BLaER1 (cell line): ENCODE measurements at regions not wholly inside any gene's neighbourhood (a gene's known extent, or its start where the extent isn't known, plus 50 kb on each side); places are given as distances from the start of the nearest gene placed in this dataset.
"Not testable (repeated sequence)": the region's sequence is repeated elsewhere in the genome, so short reads cannot be mapped to it uniquely, and the experiment has no call there.

Experiments
- H3K27ac ChIP-seq: shearing (Covaris generic); formaldehyde crosslinking; 2 replicates; pipeline ENCODE4 v1.8.1; 2022
- H3K27me3 ChIP-seq: shearing (Covaris generic); formaldehyde crosslinking; 2 replicates; pipeline ENCODE4 v1.8.1; 2022
- H3K36me3 ChIP-seq: shearing (Covaris generic); formaldehyde crosslinking; 2 replicates; pipeline ENCODE4 v1.8.1; 2022
- H3K4me1 ChIP-seq: shearing (Covaris generic); formaldehyde crosslinking; 2 replicates; pipeline ENCODE4 v1.8.1; 2022
- H3K4me2 ChIP-seq: shearing (Covaris generic); formaldehyde crosslinking; 2 replicates; pipeline ENCODE4 v1.8.1; 2022
- H3K4me3 ChIP-seq: shearing (Covaris generic); formaldehyde crosslinking; 2 replicates; pipeline ENCODE4 v1.8.1; 2022
- H3K9ac ChIP-seq: shearing (Covaris generic); formaldehyde crosslinking; 2 replicates; pipeline ENCODE4 v1.8.1; 2022
- H3K9me3 ChIP-seq: shearing (Covaris generic); formaldehyde crosslinking; 2 replicates; pipeline ENCODE4 v1.8.1; 2022
- H4K20me1 ChIP-seq: shearing (Covaris generic); formaldehyde crosslinking; 2 replicates; pipeline ENCODE4 v1.8.1; 2022
- Cebpa-rat ChIP-seq: shearing (Covaris generic); IDR thresholded peaks from 2 replicates; pipeline ENCODE4 v1.8.1; 2022

DNA sequence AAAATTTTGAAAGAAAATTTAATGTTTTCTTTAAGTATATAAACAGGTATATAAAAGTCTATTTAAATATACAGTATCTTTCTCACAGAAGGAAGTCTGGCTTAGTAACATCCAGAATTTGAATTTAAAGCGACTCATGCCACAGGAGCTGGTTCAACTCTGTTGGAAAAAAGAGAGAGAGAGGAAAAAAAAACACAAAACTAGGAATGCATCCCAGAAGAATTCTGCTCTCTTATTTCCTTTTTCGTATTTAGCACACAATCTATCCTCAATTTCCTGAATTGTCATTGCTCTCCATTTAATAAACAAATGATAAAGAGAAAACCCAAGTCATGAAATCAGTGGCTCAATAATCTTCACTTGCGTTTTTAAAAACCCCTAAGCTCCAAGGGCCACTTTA lies 107.5 kb upstream of the SCAF8 start:
- Histone ChIP-seq H3K9me3 (peaks cover 23% of the 10 kb centered on the region), H3K27me3 (no peaks in the 10 kb centered on the region), H3K4me1 (no peaks in the 10 kb centered on the region), H3K4me3 (no peak overlapping the region), H3K36me3 (no peaks in the 10 kb centered on the region), H4K20me1 (no peaks in the 10 kb centered on the region), H3K4me2 (no peak overlapping the region), H3K9ac (no peak overlapping the region), H3K27ac (no peak overlapping the region)
- TF ChIP-seq Cebpa-rat, result no peak

DNA sequence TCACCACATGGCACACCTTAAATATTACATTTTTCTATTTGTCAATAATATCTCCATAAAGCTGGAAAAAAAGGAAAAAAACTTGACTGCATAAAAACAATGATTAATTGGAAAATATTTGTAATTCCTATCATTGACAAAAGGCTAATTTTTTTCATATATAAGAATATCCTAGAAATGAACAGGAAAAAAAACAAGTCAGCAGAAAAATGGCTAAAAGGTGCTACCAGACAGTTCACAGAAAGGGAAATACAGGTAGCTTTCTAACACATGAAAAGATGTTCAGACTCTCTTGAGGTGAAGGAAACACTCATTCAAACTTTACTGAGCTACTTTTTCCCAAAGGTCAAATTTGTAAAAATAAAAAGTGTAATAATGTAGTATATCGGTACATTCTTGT lies 104.1 kb upstream of the SCAF8 start:
- Histone ChIP-seq H3K27me3 (no peaks in the 10 kb centered on the region), H3K9ac (no peak overlapping the region), H3K4me2 (no peak overlapping the region), H3K36me3 (no peaks in the 10 kb centered on the region), H4K20me1 (no peaks in the 10 kb centered on the region), H3K27ac (no peak overlapping the region), H3K4me1 (no peaks in the 10 kb centered on the region), H3K9me3 (peaks cover 17% of the 10 kb centered on the region), H3K4me3 (no peak overlapping the region)
- TF ChIP-seq Cebpa-rat, result no peak

DNA sequence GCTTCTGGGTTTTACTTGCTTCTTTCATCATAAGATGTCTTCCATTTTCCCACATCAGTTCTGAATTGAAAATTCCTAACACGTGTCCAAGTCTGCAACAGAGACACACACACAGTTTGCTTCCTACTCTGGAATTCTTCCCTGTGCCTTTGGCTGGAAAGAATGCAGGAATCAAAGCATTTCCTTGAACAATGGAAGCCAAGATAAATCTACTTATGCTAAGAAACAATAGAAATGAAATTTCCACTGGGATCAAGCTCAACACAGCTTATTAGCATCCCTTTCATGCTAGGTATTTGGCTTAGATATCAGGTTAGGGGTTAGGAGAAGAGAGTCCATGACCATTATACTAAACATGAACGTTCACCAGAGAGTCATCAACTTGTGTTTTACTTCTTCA lies 101.1 kb upstream of the SCAF8 start:
- H3K4me2 ChIP-seq, result no peak overlapping the region
- H3K9ac ChIP-seq, result no peak overlapping the region
- no peaks in the 10 kb centered on the region for H3K4me1 ChIP-seq
- no peak overlapping the region for H3K27ac ChIP-seq
- no peak for TF ChIP-seq Cebpa-rat
- H3K9me3 ChIP-seq, result peaks cover 9% of the 10 kb centered on the region; the same call in 1 of the 2 replicates
- H3K36me3 ChIP-seq, result no peaks in the 10 kb centered on the region
- H3K27me3 ChIP-seq, result no peaks in the 10 kb centered on the region
- H4K20me1 ChIP-seq, result no peaks in the 10 kb centered on the region
- no peak overlapping the region for H3K4me3 ChIP-seq

DNA sequence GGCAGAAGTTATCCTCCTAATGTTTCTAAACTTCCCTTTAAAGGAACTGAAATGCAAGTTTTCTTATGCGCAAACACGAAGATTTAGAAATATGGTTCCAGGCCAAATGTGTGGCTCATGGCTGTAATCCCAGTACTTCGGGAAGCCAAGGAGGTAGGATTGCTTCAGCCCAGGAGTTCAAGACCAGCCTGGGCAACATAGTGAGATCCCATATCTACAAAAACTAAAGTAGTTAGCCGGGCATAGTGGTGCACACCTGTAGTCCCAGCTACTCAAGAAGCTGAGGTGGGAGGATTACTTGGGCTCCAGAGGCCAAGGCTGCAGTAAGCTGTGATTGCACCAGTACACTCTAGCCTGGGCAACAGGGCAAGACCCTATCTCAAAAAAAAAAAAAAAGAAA lies 95.8 kb upstream of the SCAF8 start:
- H3K36me3 ChIP-seq, result no peaks in the 10 kb centered on the region
- no peaks in the 10 kb centered on the region for H3K27me3 ChIP-seq
- no peaks in the 10 kb centered on the region for H3K4me1 ChIP-seq
- TF ChIP-seq Cebpa-rat, result no peak
- H3K27ac ChIP-seq, result no peak overlapping the region
- H3K4me3 ChIP-seq, result no peak overlapping the region
- no peak overlapping the region for H3K4me2 ChIP-seq
- H4K20me1 ChIP-seq, result no peaks in the 10 kb centered on the region
- peaks cover 9% of the 10 kb centered on the region; the same call in 1 of the 2 replicates for H3K9me3 ChIP-seq
- no peak overlapping the region for H3K9ac ChIP-seq

DNA sequence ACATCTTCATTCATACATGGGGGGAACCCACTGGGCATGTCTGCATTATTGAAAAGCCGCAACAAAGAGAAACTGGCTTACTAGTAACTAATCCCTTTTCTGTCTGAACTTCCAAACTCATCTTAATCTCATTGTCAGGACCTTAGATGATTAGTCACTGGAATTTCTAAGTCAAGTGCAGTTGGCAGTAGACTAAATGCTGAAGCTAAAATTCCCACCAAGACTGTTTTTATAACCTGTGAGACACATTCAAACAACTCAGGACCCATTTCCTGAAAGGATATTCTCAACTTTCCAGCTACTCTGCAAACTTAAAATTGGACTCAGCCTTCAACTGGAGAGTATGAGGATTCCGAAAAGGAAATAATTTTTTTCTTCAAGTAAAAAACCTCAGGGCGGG lies 94.8 kb upstream of the SCAF8 start:
- H3K4me2 ChIP-seq, result no peak overlapping the region
- no peaks in the 10 kb centered on the region for H4K20me1 ChIP-seq
- TF ChIP-seq Cebpa-rat, result no peak
- no peak overlapping the region for H3K4me3 ChIP-seq
- H3K27me3 ChIP-seq, result no peaks in the 10 kb centered on the region
- 0 out of 2 replicates have a peak, but pooled peaks cover 8% of the 10 kb centered on the region for H3K9me3 ChIP-seq
- no peaks in the 10 kb centered on the region for H3K36me3 ChIP-seq
- no peaks in the 10 kb centered on the region for H3K4me1 ChIP-seq
- no peak overlapping the region for H3K9ac ChIP-seq
- no peak overlapping the region for H3K27ac ChIP-seq

DNA sequence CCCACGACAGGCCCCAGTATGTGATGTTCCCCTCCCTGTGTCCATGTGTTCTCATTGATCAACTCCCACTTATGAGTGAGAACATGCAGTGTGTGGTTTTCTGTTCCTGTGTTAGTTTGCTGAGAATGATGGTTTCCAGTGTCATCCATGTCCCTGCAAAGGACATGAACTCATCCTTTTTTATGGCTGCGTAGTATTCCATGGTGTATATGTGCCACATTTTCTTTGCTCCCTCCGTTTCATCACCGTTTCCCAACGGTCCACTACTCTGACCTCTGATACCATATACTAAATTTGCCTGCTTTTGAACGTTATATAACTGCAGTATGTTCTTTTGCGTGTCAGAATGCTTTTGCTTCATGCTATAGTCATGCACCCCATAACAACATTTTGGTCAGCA lies 94.0 kb upstream of the SCAF8 start:
- not testable (repeated sequence) for H3K4me2 ChIP-seq, H3K27ac ChIP-seq, H3K9me3 ChIP-seq, H4K20me1 ChIP-seq, H3K36me3 ChIP-seq, H3K4me1 ChIP-seq, H3K27me3 ChIP-seq, H3K9ac ChIP-seq, H3K4me3 ChIP-seq

DNA sequence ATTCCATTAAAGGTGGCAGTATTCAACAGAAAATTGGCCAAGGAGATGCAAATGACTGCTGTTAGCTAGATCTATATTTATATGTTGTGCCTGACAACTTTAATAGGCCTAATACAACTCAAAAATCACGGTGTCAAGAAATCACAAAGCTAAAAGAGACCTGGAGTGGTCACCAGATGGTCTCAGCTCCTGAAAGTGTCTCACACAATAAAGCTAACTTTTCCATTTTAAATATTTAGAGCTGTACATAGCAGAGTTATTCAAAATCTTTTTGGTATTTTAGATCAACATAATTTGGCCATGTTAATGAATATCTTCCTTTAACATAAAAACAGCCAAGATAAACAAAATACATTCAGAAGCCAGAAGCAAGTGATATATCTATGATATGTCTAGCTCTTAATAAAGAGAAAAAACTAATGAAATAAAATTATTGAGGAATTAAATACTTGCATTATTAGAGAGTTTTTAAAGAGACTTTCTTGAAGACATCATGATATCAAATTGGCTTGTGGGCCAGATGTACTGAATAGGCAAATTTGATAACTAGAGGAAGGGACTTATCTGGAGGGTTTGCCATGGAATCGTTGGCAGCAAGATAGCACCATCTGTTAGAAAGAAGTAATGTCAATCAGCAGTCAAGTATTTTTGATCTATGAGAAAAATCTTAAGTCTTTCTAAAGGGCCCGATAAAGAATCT lies 84.9 kb upstream of the SCAF8 start:
- no peak overlapping the region for H3K9ac ChIP-seq
- peaks cover 10% of the 10 kb centered on the region for H3K9me3 ChIP-seq
- no peaks in the 10 kb centered on the region for H4K20me1 ChIP-seq
- peaks cover 44% of the 10 kb centered on the region for H3K4me1 ChIP-seq
- no peak overlapping the region for H3K27ac ChIP-seq
- H3K27me3 ChIP-seq, result no peaks in the 10 kb centered on the region
- H3K36me3 ChIP-seq, result no peaks in the 10 kb centered on the region
- H3K4me2 ChIP-seq, result no peak overlapping the region
- no peak overlapping the region for H3K4me3 ChIP-seq
- TF ChIP-seq Cebpa-rat, result no peak

DNA sequence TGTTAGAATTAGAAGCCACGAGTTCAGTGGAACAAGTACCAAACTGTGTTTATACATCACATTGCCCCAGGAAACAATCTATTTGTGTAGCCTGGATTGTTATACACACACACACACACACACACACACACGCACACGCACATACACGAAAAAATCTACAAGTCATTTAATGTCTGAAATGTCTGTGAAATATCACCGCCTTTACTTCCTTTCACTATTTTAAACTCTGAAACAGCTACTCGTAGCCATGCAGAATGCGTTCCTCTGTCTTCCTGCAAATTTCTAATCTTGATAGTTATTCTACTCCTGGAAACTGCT lies 84.4 kb upstream of the SCAF8 start:
- Histone ChIP-seq H3K36me3 (no peaks in the 10 kb centered on the region), H3K27ac (no peak overlapping the region), H4K20me1 (no peaks in the 10 kb centered on the region), H3K27me3 (no peaks in the 10 kb centered on the region), H3K4me2 (no peak overlapping the region), H3K4me3 (no peak overlapping the region), H3K9me3 (peaks cover 10% of the 10 kb centered on the region), H3K9ac (no peak overlapping the region), H3K4me1 (peaks cover 49% of the 10 kb centered on the region)
- no peak for TF ChIP-seq Cebpa-rat

DNA sequence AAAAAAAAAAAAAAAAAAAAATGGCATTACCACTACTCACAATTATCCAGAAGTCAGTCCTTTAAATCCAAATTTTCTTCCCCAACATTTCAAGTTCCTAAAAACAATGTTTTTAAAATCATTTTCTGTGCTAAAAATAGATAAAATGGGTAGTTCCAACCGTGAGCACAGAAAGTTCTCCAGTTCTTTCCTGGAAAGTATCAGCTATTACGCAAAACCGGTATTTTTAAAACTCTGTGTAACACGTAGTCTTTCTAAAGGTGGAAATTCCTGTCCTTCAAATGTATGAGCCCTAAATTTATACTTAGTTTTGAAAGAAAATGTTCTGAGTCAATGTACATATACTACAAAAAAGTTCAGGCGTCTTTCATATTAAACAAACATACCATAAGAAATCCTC lies 83.5 kb upstream of the SCAF8 start:
- H3K4me2 ChIP-seq, result peak overlapping the region; percentile 44; the same call in 1 of the 2 replicates
- no peaks in the 10 kb centered on the region for H4K20me1 ChIP-seq
- no peak overlapping the region for H3K27ac ChIP-seq
- H3K9me3 ChIP-seq, result peaks cover 15% of the 10 kb centered on the region
- H3K4me3 ChIP-seq, result no peak overlapping the region
- H3K36me3 ChIP-seq, result no peaks in the 10 kb centered on the region
- H3K9ac ChIP-seq, result no peak overlapping the region
- no peak for TF ChIP-seq Cebpa-rat
- H3K4me1 ChIP-seq, result peaks cover 55% of the 10 kb centered on the region
- no peaks in the 10 kb centered on the region for H3K27me3 ChIP-seq

DNA sequence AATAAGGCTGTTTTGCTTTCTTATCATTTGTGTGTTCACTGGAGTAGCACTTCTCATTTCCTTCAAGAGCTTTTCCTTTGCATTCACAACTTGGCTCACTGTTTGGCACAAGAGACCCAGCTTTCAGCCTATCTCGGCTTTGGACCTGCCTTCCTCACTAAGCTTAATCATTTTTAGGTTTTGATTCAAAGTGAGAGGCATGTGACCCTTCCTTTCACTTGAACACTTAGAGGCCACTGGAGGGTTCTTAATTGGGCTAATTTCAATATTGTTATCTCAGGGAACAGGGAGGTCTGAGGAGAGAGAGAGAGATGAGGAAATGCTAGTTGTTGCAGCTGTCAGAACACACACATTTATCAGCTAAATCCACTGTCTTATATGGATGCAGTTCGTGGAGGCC lies 82.9 kb upstream of the SCAF8 start:
- no peaks in the 10 kb centered on the region for H4K20me1 ChIP-seq
- no peak overlapping the region for H3K4me3 ChIP-seq
- H3K9ac ChIP-seq, result no peak overlapping the region; the same call in 1 of the 2 replicates
- no peaks in the 10 kb centered on the region for H3K27me3 ChIP-seq
- H3K27ac ChIP-seq, result no peak overlapping the region
- H3K4me2 ChIP-seq, result peak overlapping the region; percentile 44
- peaks cover 55% of the 10 kb centered on the region for H3K4me1 ChIP-seq
- H3K36me3 ChIP-seq, result no peaks in the 10 kb centered on the region
- no peak for TF ChIP-seq Cebpa-rat
- peaks cover 21% of the 10 kb centered on the region for H3K9me3 ChIP-seq

DNA sequence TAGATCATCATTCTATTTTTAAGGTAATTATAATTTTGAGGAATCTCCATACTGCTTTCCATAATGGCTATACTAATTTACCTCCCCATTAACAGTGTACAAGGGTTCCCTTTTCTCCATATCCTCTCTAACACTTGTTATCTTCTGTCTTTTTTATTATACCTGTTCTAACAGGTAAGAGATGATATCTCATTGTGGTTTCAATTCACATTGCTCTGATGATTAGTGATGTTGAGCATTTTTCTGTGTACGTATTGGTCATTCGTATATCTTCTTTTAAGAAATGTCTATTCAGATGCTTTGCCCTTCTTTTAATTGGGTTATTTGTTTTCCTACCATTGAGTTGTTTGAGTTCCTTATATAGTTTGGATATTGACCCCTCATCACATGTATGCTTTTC lies 81.6 kb upstream of the SCAF8 start:
- TF ChIP-seq Cebpa-rat, result no peak

More for the DNA sequence above, 81.6 kb upstream of the SCAF8 start:
- Histone ChIP-seq H3K9me3 (peaks cover 21% of the 10 kb centered on the region), H3K4me1 (peaks cover 42% of the 10 kb centered on the region), H3K36me3 (no peaks in the 10 kb centered on the region), H3K4me2 (no peak overlapping the region), H3K27ac (no peak overlapping the region), H3K4me3 (no peak overlapping the region), H4K20me1 (no peaks in the 10 kb centered on the region), H3K9ac (no peak overlapping the region), H3K27me3 (no peaks in the 10 kb centered on the region)
